SK-N-SH treated with all-trans-retinoic acid at 6 μM for 48 hours (cell line): ENCODE measurements at regions not wholly inside any gene's neighbourhood (a gene's known extent, or its start where the extent isn't known, plus 50 kb on each side); places are given as distances from the start of the nearest gene placed in this dataset.

Experiments
- ATAC-seq: fragments of 200-7000 bp; cut with Tn5 transposase; 3 replicates; pipeline ENCODE4 v1.9.1; 2020; ENCODE audit warnings: mild to moderate bottlenecking, moderate library complexity
- ARNTL ChIP-seq: fragments of 450-650 bp; formaldehyde crosslinking; IDR thresholded peaks from 2 replicates; pipeline ENCODE4 v1.5.0; 2020; ENCODE audit warnings: low read depth, mild to moderate bottlenecking, moderate library complexity, borderline replicate concordance
- BACH2 ChIP-seq: fragments of 250-450 bp; sonication (Bioruptor Pico); IDR thresholded peaks from 2 replicates; pipeline ENCODE4 v1.9.0; 2021; ENCODE audit warnings: mild to moderate bottlenecking, borderline replicate concordance
- CREB5 ChIP-seq: fragments of 250-450 bp; sonication (Bioruptor Pico); IDR thresholded peaks from 2 replicates; pipeline ENCODE4 v1.5.1; 2020; ENCODE audit warnings: low read depth, mild to moderate bottlenecking, moderate library complexity
- CSDC2 ChIP-seq: fragments of 250-450 bp; sonication (Bioruptor Pico); IDR thresholded peaks from 2 replicates; pipeline ENCODE4 v1.5.0; 2020; ENCODE audit warnings: mild to moderate bottlenecking, moderate library complexity
- ESRRG ChIP-seq: fragments of 250-450 bp; sonication (Bioruptor Pico); IDR thresholded peaks from 2 replicates; pipeline ENCODE4 v1.6.1; 2021; ENCODE audit warnings: mild to moderate bottlenecking
- GLIS3 ChIP-seq: fragments of 250-450 bp; sonication (Bioruptor Pico); IDR thresholded peaks from 2 replicates; pipeline ENCODE4 v1.5.0; 2020; ENCODE audit warnings: mild to moderate bottlenecking, moderate library complexity
- ISL1 ChIP-seq: fragments of 250-450 bp; sonication (Bioruptor Pico); IDR thresholded peaks from 2 replicates; pipeline ENCODE4 v2.1.2; 2022; ENCODE audit warnings: mild to moderate bottlenecking, moderate library complexity
- OSR1 ChIP-seq: fragments of 250-450 bp; sonication (Bioruptor Pico); IDR thresholded peaks from 2 replicates; pipeline ENCODE4 v1.8.0; 2022; ENCODE audit warnings: moderate library complexity, mild to moderate bottlenecking, inconsistent platforms
- POU6F1 ChIP-seq: fragments of 250-450 bp; sonication (Bioruptor Pico); IDR thresholded peaks from 2 replicates; pipeline ENCODE4 v1.8.0; 2021; ENCODE audit warnings: low read depth, mild to moderate bottlenecking, moderate library complexity, borderline replicate concordance
- PPARA ChIP-seq: fragments of 250-450 bp; sonication (Bioruptor Pico); IDR thresholded peaks from 2 replicates; pipeline ENCODE4 v1.5.0; 2020; ENCODE audit warnings: mild to moderate bottlenecking, borderline replicate concordance
- RARB ChIP-seq: fragments of 250-450 bp; sonication (Bioruptor Pico); IDR thresholded peaks from 2 replicates; pipeline ENCODE4 v1.8.0; 2021; ENCODE audit warnings: mild to moderate bottlenecking, moderate library complexity
- TCF4 ChIP-seq: fragments of 250-450 bp; sonication (Bioruptor Pico); IDR thresholded peaks from 2 replicates; pipeline ENCODE4 v1.8.0; 2021; ENCODE audit warnings: mild to moderate bottlenecking, moderate library complexity, borderline replicate concordance
- TOX ChIP-seq: fragments of 250-450 bp; sonication (Bioruptor Pico); IDR thresholded peaks from 2 replicates; pipeline ENCODE4 v1.8.0; 2021; ENCODE audit warnings: mild to moderate bottlenecking, moderate library complexity, borderline replicate concordance
- ZC3H10 ChIP-seq: fragments of 250-450 bp; sonication (Bioruptor Pico); IDR thresholded peaks from 2 replicates; pipeline ENCODE4 v1.5.1; 2021; ENCODE audit warnings: mild to moderate bottlenecking, moderate library complexity
- ZFP3 ChIP-seq: fragments of 250-450 bp; sonication (Bioruptor Pico); IDR thresholded peaks from 2 replicates; pipeline ENCODE4 v1.5.0; 2020; ENCODE audit warnings: mild to moderate bottlenecking, moderate library complexity
- ZFP30 ChIP-seq: fragments of 450-650 bp; formaldehyde crosslinking; IDR thresholded peaks from 2 replicates; pipeline ENCODE4 v1.5.0; 2022; ENCODE audit warnings: mild to moderate bottlenecking, moderate library complexity
- ZNF565 ChIP-seq: fragments of 450-650 bp; formaldehyde crosslinking; conservative IDR thresholded peaks from 2 replicates; pipeline ENCODE4 v1.5.0; 2020; ENCODE audit warnings: low read depth, mild to moderate bottlenecking, moderate library complexity
- ZNF70 ChIP-seq: fragments of 450-650 bp; formaldehyde crosslinking; IDR thresholded peaks from 2 replicates; pipeline ENCODE4 v1.5.0; 2020; ENCODE audit warnings: mild to moderate bottlenecking, moderate library complexity
- ZNF8 ChIP-seq: fragments of 450-650 bp; formaldehyde crosslinking; IDR thresholded peaks from 2 replicates; pipeline ENCODE4 v1.5.0; 2020; ENCODE audit warnings: mild to moderate bottlenecking, moderate library complexity
- TF ChIP-seq, protein P1 (sequence below): fragments of 250-450 bp; sonication (Bioruptor Pico); IDR thresholded peaks from 2 replicates; pipeline ENCODE4 v1.5.0; 2020; ENCODE audit warnings: mild to moderate bottlenecking, moderate library complexity
- TF ChIP-seq, protein P2 (sequence below): fragments of 250-450 bp; sonication (Bioruptor Pico); IDR thresholded peaks from 2 replicates; pipeline ENCODE4 v1.8.0; 2020; ENCODE audit warnings: mild to moderate bottlenecking, moderate library complexity, borderline replicate concordance
- TF ChIP-seq, protein P3 (sequence below): fragments of 250-450 bp; sonication (Bioruptor Pico); IDR thresholded peaks from 2 replicates; pipeline ENCODE4 v1.5.1; 2021; ENCODE audit warnings: mild to moderate bottlenecking, moderate library complexity

DNA sequence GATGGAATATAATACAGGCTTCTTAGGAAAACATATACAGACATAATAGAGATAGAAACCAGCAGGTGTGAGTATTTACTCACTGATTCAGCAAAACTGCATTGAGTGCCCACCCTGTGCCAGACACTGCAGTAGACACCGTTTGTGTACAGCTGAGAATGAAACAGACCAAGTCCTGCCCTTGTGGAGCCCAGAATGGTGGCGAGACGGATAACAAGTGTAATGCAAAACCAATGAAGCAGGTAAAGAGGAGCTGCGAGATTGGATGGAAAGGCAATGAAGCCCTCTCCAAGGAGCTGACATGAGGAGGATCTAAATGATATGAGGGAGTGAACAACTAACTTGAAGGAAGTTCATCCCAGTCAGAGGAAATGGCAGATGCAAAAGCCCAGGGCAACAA, 256.4 kb downstream of the MEX3B start (continued):
- TF ChIP-seq ZFP3 (CRISPR knock-in tag) (no peak), RARB (CRISPR knock-in tag) (no peak)

- ATAC-seq = no peak
- TF ChIP-seq TCF4 (CRISPR knock-in tag) (no peak), GLIS3 (CRISPR knock-in tag) (no peak), ZFP3 (CRISPR knock-in tag) (no peak), CSDC2 (CRISPR knock-in tag) (no peak), ESRRG (CRISPR knock-in tag) (no peak), ZNF8 (CRISPR knock-in tag) (no peak), PPARA (CRISPR knock-in tag) (no peak), ISL1 (CRISPR knock-in tag) (no peak), CREB5 (CRISPR knock-in tag) (no peak), RARB (CRISPR knock-in tag) (no peak), ZNF70 (CRISPR knock-in tag) (no peak), ZNF565 (no peak), ARNTL (CRISPR knock-in tag) (no peak), ZC3H10 (CRISPR knock-in tag) (no peak), OSR1 (CRISPR knock-in tag) (no peak), BACH2 (CRISPR knock-in tag) (no peak), TOX (no peak)
- TF ChIP-seq, protein P1, sequence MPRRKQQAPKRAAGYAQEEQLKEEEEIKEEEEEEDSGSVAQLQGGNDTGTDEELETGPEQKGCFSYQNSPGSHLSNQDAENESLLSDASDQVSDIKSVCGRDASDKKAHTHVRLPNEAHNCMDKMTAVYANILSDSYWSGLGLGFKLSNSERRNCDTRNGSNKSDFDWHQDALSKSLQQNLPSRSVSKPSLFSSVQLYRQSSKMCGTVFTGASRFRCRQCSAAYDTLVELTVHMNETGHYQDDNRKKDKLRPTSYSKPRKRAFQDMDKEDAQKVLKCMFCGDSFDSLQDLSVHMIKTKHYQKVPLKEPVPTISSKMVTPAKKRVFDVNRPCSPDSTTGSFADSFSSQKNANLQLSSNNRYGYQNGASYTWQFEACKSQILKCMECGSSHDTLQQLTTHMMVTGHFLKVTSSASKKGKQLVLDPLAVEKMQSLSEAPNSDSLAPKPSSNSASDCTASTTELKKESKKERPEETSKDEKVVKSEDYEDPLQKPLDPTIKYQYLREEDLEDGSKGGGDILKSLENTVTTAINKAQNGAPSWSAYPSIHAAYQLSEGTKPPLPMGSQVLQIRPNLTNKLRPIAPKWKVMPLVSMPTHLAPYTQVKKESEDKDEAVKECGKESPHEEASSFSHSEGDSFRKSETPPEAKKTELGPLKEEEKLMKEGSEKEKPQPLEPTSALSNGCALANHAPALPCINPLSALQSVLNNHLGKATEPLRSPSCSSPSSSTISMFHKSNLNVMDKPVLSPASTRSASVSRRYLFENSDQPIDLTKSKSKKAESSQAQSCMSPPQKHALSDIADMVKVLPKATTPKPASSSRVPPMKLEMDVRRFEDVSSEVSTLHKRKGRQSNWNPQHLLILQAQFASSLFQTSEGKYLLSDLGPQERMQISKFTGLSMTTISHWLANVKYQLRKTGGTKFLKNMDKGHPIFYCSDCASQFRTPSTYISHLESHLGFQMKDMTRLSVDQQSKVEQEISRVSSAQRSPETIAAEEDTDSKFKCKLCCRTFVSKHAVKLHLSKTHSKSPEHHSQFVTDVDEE = no peak
- TF ChIP-seq, protein P2, sequence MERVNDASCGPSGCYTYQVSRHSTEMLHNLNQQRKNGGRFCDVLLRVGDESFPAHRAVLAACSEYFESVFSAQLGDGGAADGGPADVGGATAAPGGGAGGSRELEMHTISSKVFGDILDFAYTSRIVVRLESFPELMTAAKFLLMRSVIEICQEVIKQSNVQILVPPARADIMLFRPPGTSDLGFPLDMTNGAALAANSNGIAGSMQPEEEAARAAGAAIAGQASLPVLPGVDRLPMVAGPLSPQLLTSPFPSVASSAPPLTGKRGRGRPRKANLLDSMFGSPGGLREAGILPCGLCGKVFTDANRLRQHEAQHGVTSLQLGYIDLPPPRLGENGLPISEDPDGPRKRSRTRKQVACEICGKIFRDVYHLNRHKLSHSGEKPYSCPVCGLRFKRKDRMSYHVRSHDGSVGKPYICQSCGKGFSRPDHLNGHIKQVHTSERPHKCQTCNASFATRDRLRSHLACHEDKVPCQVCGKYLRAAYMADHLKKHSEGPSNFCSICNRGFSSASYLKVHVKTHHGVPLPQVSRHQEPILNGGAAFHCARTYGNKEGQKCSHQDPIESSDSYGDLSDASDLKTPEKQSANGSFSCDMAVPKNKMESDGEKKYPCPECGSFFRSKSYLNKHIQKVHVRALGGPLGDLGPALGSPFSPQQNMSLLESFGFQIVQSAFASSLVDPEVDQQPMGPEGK = no peak
- TF ChIP-seq, protein P3, sequence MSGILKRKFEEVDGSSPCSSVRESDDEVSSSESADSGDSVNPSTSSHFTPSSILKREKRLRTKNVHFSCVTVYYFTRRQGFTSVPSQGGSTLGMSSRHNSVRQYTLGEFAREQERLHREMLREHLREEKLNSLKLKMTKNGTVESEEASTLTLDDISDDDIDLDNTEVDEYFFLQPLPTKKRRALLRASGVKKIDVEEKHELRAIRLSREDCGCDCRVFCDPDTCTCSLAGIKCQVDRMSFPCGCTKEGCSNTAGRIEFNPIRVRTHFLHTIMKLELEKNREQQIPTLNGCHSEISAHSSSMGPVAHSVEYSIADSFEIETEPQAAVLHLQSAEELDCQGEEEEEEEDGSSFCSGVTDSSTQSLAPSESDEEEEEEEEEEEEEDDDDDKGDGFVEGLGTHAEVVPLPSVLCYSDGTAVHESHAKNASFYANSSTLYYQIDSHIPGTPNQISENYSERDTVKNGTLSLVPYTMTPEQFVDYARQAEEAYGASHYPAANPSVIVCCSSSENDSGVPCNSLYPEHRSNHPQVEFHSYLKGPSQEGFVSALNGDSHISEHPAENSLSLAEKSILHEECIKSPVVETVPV (CRISPR knock-in tag) = no peak
These were observed 259.0 kb downstream of the MEX3B start for GRCh38 chr15:81786776-81787175.

- TF ChIP-seq ARNTL (CRISPR knock-in tag) (no peak), CREB5 (CRISPR knock-in tag) (no peak), GLIS3 (CRISPR knock-in tag) (no peak), ESRRG (CRISPR knock-in tag) (no peak), ISL1 (CRISPR knock-in tag) (no peak), ZNF8 (CRISPR knock-in tag) (no peak), ZC3H10 (CRISPR knock-in tag) (no peak), CSDC2 (CRISPR knock-in tag) (no peak), ZNF70 (CRISPR knock-in tag) (no peak), TOX (no peak), ZFP30 (CRISPR knock-in tag) (no peak), TCF4 (CRISPR knock-in tag) (no peak), BACH2 (CRISPR knock-in tag) (no peak), POU6F1 (no peak), PPARA (CRISPR knock-in tag) (no peak), ZFP3 (CRISPR knock-in tag) (no peak)
- TF ChIP-seq, protein P2 = no peak
- TF ChIP-seq, protein P3 (CRISPR knock-in tag) = no peak
- TF ChIP-seq, all 23 proteins: peak for 0
- no peak for ATAC-seq
These were observed 260.1 kb downstream of the MEX3B start for GRCh38 chr15:81785679-81786078.
